ENCODE measurements at regions not wholly inside any gene's neighbourhood (a gene's known extent, or its start where the extent isn't known, plus 50 kb on each side); places are given as distances from the start of the nearest gene placed in this dataset.

- DNase-seq (ENCODE audit: low read depth): no peak
- TF ChIP-seq POLR2A (IDR thresholded peaks at IDR 0.05; ENCODE audit: extremely low read depth, insufficient read length) (no peak), MYC (IDR thresholded peaks at IDR 0.05; ENCODE audit: low read depth, low read length) (no peak), MAX (IDR thresholded peaks at IDR 0.05; ENCODE audit: low read depth, low read length) (no peak), CTCF (IDR thresholded peaks at IDR 0.05; ENCODE audit: low read depth, low read length) (no peak)
Measured at GRCh38 chr10:3487228-3487627, 297.8 kb downstream of the KLF6 start.

DNA sequence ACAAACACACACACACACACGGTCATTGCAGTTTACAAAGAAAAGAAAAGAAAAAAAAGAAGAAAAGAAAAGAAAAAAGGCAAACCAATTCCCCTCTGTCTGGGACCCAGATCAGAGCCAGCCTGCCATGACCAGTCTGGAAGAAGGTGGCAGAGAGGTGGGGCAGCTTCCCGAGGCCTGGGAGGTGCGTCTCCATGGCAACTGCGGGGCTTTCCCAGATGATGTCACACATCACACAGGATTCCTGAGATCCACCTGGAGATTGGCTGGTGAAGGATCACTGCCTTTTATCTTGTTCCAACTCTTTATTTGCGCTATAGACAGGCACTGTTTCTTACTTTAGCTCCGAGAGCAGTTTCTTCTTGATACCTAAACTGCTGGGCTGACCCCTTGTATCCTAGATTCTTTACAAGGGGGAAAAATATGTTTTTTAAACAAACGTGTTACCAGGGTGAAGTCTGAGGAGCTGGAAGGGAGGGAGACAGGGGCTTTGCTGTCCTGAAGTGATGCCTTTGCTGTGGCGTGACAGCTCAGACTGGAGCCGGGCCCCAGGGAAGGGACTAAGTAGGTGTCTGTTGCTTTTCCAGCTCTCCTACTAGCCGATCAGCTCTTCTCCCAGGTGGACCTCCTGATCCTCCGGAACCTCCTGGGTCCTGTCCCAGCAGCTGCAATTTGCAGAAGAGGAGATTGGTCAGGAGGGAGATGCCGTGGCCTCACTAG lies 298.5 kb downstream of the KLF6 start:
- no peak for TF ChIP-seq MAX (IDR thresholded peaks at IDR 0.05; ENCODE audit: low read depth, low read length)
- TF ChIP-seq CTCF (IDR thresholded peaks at IDR 0.05; ENCODE audit: low read depth, low read length): no peak
- no peak for TF ChIP-seq POLR2A (IDR thresholded peaks at IDR 0.05; ENCODE audit: extremely low read depth, insufficient read length)
- no peak for TF ChIP-seq MYC (IDR thresholded peaks at IDR 0.05; ENCODE audit: low read depth, low read length)
- DNase-seq (ENCODE audit: low read depth): no peak
- no peak overlapping the region for H3K4me3 ChIP-seq (ENCODE audit: low read depth, low read length)

More at GRCh38 chr10:3487228-3487627, 297.8 kb downstream of the KLF6 start:
- H3K4me3 ChIP-seq (ENCODE audit: low read depth, low read length): no peak overlapping the region

- TF ChIP-seq CTCF (IDR thresholded peaks at IDR 0.05; ENCODE audit: low read depth, low read length): no peak
- TF ChIP-seq MAX (IDR thresholded peaks at IDR 0.05; ENCODE audit: low read depth, low read length): no peak
- TF ChIP-seq POLR2A (IDR thresholded peaks at IDR 0.05; ENCODE audit: extremely low read depth, insufficient read length): no peak
- no peak for TF ChIP-seq MYC (IDR thresholded peaks at IDR 0.05; ENCODE audit: low read depth, low read length)
- peak; percentile 63 for DNase-seq (ENCODE audit: low read depth)
- no peak overlapping the region for H3K4me3 ChIP-seq (ENCODE audit: low read depth, low read length)
Measured at GRCh38 chr10:3485057-3485686, 299.8 kb downstream of the KLF6 start.

DNA sequence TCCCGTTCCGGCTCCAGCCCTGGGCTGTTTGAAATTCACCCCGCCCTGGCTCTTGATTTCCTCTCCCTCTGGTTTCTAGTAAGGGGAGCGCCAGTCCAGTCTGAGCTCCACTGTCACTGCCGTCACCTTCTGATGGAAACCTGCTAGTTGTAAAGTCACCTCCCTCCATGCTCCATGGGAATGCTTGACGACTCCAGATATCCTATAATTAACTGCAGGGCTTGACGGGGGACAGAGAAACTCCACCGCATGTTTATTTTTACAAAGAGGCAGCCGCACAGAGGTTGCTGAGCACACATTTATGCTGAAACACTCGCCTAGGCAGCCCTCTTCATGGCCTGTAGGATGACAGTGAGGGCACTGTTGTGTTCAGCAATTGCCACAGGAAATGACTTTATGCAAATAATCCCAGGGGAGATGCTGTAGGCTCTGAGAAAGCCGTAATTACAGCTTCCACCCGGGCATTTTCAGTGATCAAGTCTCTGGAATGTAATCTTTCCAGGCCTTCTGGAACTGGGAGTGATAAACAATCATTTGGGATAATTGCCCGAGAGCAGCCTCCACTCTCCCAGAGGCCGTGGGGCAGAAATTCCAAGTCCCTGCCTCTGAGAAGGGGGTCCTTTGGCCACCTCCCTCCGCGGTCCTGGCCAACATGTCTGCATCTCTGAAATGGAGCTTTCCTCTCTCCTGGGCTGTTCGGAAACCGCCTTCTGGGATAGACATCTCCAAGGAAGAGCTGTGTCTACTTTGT lies 300.5 kb downstream of the KLF6 start:
- no peak overlapping the region for H3K4me3 ChIP-seq (ENCODE audit: low read depth, low read length)
- no peak for TF ChIP-seq CTCF (IDR thresholded peaks at IDR 0.05; ENCODE audit: low read depth, low read length)
- no peak for TF ChIP-seq MYC (IDR thresholded peaks at IDR 0.05; ENCODE audit: low read depth, low read length)
- no peak for TF ChIP-seq MAX (IDR thresholded peaks at IDR 0.05; ENCODE audit: low read depth, low read length)
- TF ChIP-seq POLR2A (IDR thresholded peaks at IDR 0.05; ENCODE audit: extremely low read depth, insufficient read length): no peak
- peak; percentile 59 for DNase-seq (ENCODE audit: low read depth)

DNA sequence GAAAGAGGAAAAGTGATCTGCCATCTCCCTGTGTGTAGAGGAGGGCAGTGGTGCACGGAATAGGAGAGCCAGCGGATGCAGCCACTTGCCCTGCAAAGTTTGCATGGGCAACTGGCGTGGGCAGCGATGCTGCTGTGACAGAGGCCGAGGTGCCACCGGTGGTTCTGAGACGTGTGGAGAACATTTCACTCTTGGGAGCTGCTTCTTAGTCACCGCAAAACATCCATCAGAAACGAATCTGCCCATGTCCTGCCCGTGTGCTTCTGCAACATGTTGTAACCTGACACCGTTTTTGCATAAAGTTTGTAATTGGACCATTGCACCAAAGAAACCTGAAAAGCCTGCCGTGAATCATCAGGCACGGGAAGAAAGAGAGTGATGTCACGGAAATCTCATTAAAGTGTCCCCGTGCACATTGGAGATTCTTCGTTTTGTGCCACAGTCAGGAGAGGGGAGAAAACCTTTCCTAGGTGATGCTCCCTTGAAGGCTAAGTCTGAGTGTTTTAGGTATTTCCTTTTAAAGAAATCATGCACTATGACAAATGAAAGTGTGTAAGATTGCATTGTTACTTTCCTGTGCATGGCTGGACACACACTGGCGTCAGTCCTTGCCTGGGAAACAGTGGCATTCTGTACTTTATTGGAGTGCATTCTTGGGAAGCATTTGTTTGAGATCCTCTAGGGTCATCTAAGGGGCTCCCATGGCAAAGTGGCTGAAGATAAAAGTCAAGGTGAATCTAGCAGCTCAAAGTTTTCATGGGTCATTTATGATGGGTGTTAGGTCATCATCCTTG lies 302.6 kb downstream of the KLF6 start:
- peak; percentile 82 for DNase-seq (ENCODE audit: low read depth)
- no peak overlapping the region for H3K4me3 ChIP-seq (ENCODE audit: low read depth, low read length)

More for the DNA sequence above, 302.6 kb downstream of the KLF6 start:
- no peak for TF ChIP-seq CTCF (IDR thresholded peaks at IDR 0.05; ENCODE audit: low read depth, low read length)
- TF ChIP-seq MYC (IDR thresholded peaks at IDR 0.05; ENCODE audit: low read depth, low read length): peak; percentile 40; the same call in 1 of the 2 replicates
- TF ChIP-seq POLR2A (IDR thresholded peaks at IDR 0.05; ENCODE audit: extremely low read depth, insufficient read length): no peak
- 0 out of 2 replicates have a peak, but pooled peaks have one; percentile 33 for TF ChIP-seq MAX (IDR thresholded peaks at IDR 0.05; ENCODE audit: low read depth, low read length)
